ENCODE measurements at regions not wholly inside any gene's neighbourhood (a gene's known extent, or its start where the extent isn't known, plus 50 kb on each side); places are given as distances from the start of the nearest gene placed in this dataset.

- POLR2A ChIA-PET = interaction anchor here (0.6 to 2.9 kb wide), 15 partner anchors 10 to 1099 kb away, joined by 3 to 20 read pairs (median 4); no protein-coding TSS in a partner anchor
- peak; percentile 99 for DNase-seq (ENCODE audit: unreplicated experiment)
- H3K9me3 Mint-ChIP-seq (ENCODE audit: unreplicated experiment) = no peaks in the 10 kb centered on the region
- H3K27me3 Mint-ChIP-seq (ENCODE audit: insufficient read depth, unreplicated experiment) = no peaks in the 10 kb centered on the region
- peaks cover 29% of the 10 kb centered on the region for H3K4me1 Mint-ChIP-seq (ENCODE audit: insufficient read depth, unreplicated experiment)
- H3K36me3 Mint-ChIP-seq (ENCODE audit: insufficient read depth, unreplicated experiment) = peaks cover under 1% of the 10 kb centered on the region
- peak overlapping the region; percentile 30 for H3K4me3 Mint-ChIP-seq (ENCODE audit: unreplicated experiment)
- no peak for TF ChIP-seq CTCF (IDR thresholded peaks at IDR 0.05; ENCODE audit: unreplicated experiment)
- intact Hi-C loops (cut with micrococcal nuclease) = loop anchor here (1.0 kb wide), 2 partner anchors 20 to 36 kb away; no protein-coding TSS in a partner anchor
- CTCF ChIA-PET = interaction anchor here (0.6 to 5.4 kb wide), 26 partner anchors 10 to 1125 kb away, joined by 3 to 48 read pairs (median 6); no protein-coding TSS in a partner anchor
- no TSS peak for BruUV-seq (replicated peaks)
- peak overlapping the region; percentile 10 for H3K27ac Mint-ChIP-seq (ENCODE audit: low read depth, unreplicated experiment)
Observed at GRCh38 chr10:117441812-117442443, 66.7 kb upstream of the PDZD8 start.

- no TSS peak for BruUV-seq (replicated peaks)
- H3K4me3 Mint-ChIP-seq (ENCODE audit: unreplicated experiment) = peak overlapping the region; percentile 30
Observed at GRCh38 chr10:117441361-117441760, 66.1 kb upstream of the PDZD8 start.

GRCh38 chr10:117439243-117439912 lies 64.1 kb upstream of the PDZD8 start:
- H3K27me3 Mint-ChIP-seq (ENCODE audit: insufficient read depth, unreplicated experiment) = no peaks in the 10 kb centered on the region
- ChIA-PET POLR2A (interaction anchor here (0.8 to 1.7 kb wide), 8 partner anchors 10 to 79 kb away, joined by 3 to 5 read pairs (median 4); no protein-coding TSS in a partner anchor), CTCF (interaction anchor here (0.6 to 3.8 kb wide), 5 partner anchors 9 to 1019 kb away, joined by 3 to 20 read pairs (median 4); no protein-coding TSS in a partner anchor)
- intact Hi-C loops (cut with micrococcal nuclease) = loop anchor here (10.0 kb wide), 1 partner anchor 1015 kb away; no protein-coding TSS in a partner anchor
- no peak overlapping the region for H3K4me3 Mint-ChIP-seq (ENCODE audit: unreplicated experiment)
- H3K27ac Mint-ChIP-seq (ENCODE audit: low read depth, unreplicated experiment) = peak overlapping the region; percentile 55
- no peaks in the 10 kb centered on the region for H3K9me3 Mint-ChIP-seq (ENCODE audit: unreplicated experiment)
- H3K36me3 Mint-ChIP-seq (ENCODE audit: insufficient read depth, unreplicated experiment) = peaks cover 5% of the 10 kb centered on the region
- no peak for TF ChIP-seq CTCF (IDR thresholded peaks at IDR 0.05; ENCODE audit: unreplicated experiment)
- H3K4me1 Mint-ChIP-seq (ENCODE audit: insufficient read depth, unreplicated experiment) = peaks cover 29% of the 10 kb centered on the region
- no TSS peak for BruUV-seq (replicated peaks)
- DNase-seq (ENCODE audit: unreplicated experiment) = peak; percentile 98

More at GRCh38 chr10:117441361-117441760, 66.1 kb upstream of the PDZD8 start:
- Mint-ChIP-seq H3K4me1 (ENCODE audit: insufficient read depth, unreplicated experiment) (peaks cover 29% of the 10 kb centered on the region), H3K9me3 (ENCODE audit: unreplicated experiment) (no peaks in the 10 kb centered on the region), H3K27ac (ENCODE audit: low read depth, unreplicated experiment) (no peak overlapping the region), H3K36me3 (ENCODE audit: insufficient read depth, unreplicated experiment) (peaks cover 5% of the 10 kb centered on the region), H3K27me3 (ENCODE audit: insufficient read depth, unreplicated experiment) (no peaks in the 10 kb centered on the region)
- ChIA-PET CTCF (interaction anchor here (1.0 to 5.4 kb wide), 10 partner anchors 10 to 954 kb away, joined by 3 to 48 read pairs (median 18); no protein-coding TSS in a partner anchor), POLR2A (interaction anchor here (0.9 to 2.9 kb wide), 6 partner anchors 10 to 1100 kb away, joined by 3 to 20 read pairs (median 14); no protein-coding TSS in a partner anchor)
- no peak for TF ChIP-seq CTCF (IDR thresholded peaks at IDR 0.05; ENCODE audit: unreplicated experiment)
- intact Hi-C loops (cut with micrococcal nuclease) = no loop called here
- DNase-seq (ENCODE audit: unreplicated experiment) = no peak

GRCh38 chr10:117432866-117433265 lies 57.6 kb upstream of the PDZD8 start:
- no peak for DNase-seq (ENCODE audit: unreplicated experiment)
- no TSS peak for BruUV-seq (replicated peaks)
- ChIA-PET POLR2A (no interaction called here), CTCF (interaction anchor here (0.5 to 8.3 kb wide), 12 partner anchors 10 to 1026 kb away, joined by 3 to 77 read pairs (median 8); no protein-coding TSS in a partner anchor)
- no peaks in the 10 kb centered on the region for H3K9me3 Mint-ChIP-seq (ENCODE audit: unreplicated experiment)
- peaks cover 5% of the 10 kb centered on the region for H3K36me3 Mint-ChIP-seq (ENCODE audit: insufficient read depth, unreplicated experiment)
- H3K4me1 Mint-ChIP-seq (ENCODE audit: insufficient read depth, unreplicated experiment) = no peaks in the 10 kb centered on the region
- intact Hi-C loops (cut with micrococcal nuclease) = loop anchor here (5.0 to 10.0 kb wide), 2 partner anchors 824 to 1022 kb away; no protein-coding TSS in a partner anchor
- H3K4me3 Mint-ChIP-seq (ENCODE audit: unreplicated experiment) = no peak overlapping the region
- no peak overlapping the region for H3K27ac Mint-ChIP-seq (ENCODE audit: low read depth, unreplicated experiment)
- H3K27me3 Mint-ChIP-seq (ENCODE audit: insufficient read depth, unreplicated experiment) = no peaks in the 10 kb centered on the region
- no peak for TF ChIP-seq CTCF (IDR thresholded peaks at IDR 0.05; ENCODE audit: unreplicated experiment)

Measured in MCF 10A (cell line).